Activated naive CD4-positive, alpha-beta T cell treated with anti-CD3 and anti-CD28 coated beads, Interleukin-2, amount 50 U/mL, for 16 hours (primary cell): ENCODE measurements at regions not wholly inside any gene's neighbourhood (a gene's known extent, or its start where the extent isn't known, plus 50 kb on each side); places are given as distances from the start of the nearest gene placed in this dataset.

ENCODE experiments used
- DNase-seq: peaks from one replicate; pipeline ENCODE4 v3.0.0-alpha.2; 2020

GRCh38 chr6:147765541-147765940, 257.1 kb downstream of the SAMD5 start:
- no peak for DNase-seq

GRCh38 chr6:147768969-147769368, 260.5 kb downstream of the SAMD5 start:
- DNase-seq: no peak

- no peak for DNase-seq
These were observed 261.1 kb downstream of the SAMD5 start for GRCh38 chr6:147769496-147770087.

GRCh38 chr6:147770221-147770620, 261.7 kb downstream of the SAMD5 start:
- no peak for DNase-seq

- DNase-seq: no peak
These were observed 264.2 kb downstream of the SAMD5 start for GRCh38 chr6:147772724-147773123.

- no peak for DNase-seq
These were observed 266.4 kb downstream of the SAMD5 start for GRCh38 chr6:147774856-147775255.

GRCh38 chr6:147776631-147777213, 268.2 kb downstream of the SAMD5 start:
- DNase-seq: no peak

GRCh38 chr6:147779624-147780023, 271.1 kb downstream of the SAMD5 start:
- DNase-seq: no peak

GRCh38 chr6:147782302-147782701, 273.8 kb downstream of the SAMD5 start:
- DNase-seq: no peak

- no peak for DNase-seq
These were observed 275.9 kb downstream of the SAMD5 start for GRCh38 chr6:147784371-147784770.

- DNase-seq: no peak
These were observed 278.9 kb downstream of the SAMD5 start for GRCh38 chr6:147787417-147787816.

- no peak for DNase-seq
These were observed 281.0 kb downstream of the SAMD5 start for GRCh38 chr6:147789430-147789947.

- DNase-seq: no peak
These were observed 285.6 kb downstream of the SAMD5 start for GRCh38 chr6:147793871-147794643.

- DNase-seq: no peak
These were observed 294.0 kb downstream of the SAMD5 start for GRCh38 chr6:147802459-147802858.

GRCh38 chr6:147805155-147805554, 296.7 kb downstream of the SAMD5 start:
- no peak for DNase-seq

- no peak for DNase-seq
These were observed 298.2 kb downstream of the SAMD5 start for GRCh38 chr6:147806697-147807096.

- DNase-seq: no peak
These were observed 300.1 kb downstream of the SAMD5 start for GRCh38 chr6:147808640-147809039.

GRCh38 chr6:147811913-147812629, 303.6 kb downstream of the SAMD5 start:
- no peak for DNase-seq

GRCh38 chr6:147817042-147817689, 308.7 kb downstream of the SAMD5 start:
- no peak for DNase-seq

GRCh38 chr6:147820520-147820919, 312.0 kb downstream of the SAMD5 start:
- no peak for DNase-seq

GRCh38 chr6:147821295-147821897, 312.9 kb downstream of the SAMD5 start:
- DNase-seq: no peak

- DNase-seq: no peak
These were observed 315.4 kb downstream of the SAMD5 start for GRCh38 chr6:147823936-147824335.
